ENCODE measurements at regions not wholly inside any gene's neighbourhood (a gene's known extent, or its start where the extent isn't known, plus 50 kb on each side); places are given as distances from the start of the nearest gene placed in this dataset.

- ATAC-seq (no peak), DNase-seq (no peak)
- H3K36me3 ChIP-seq = no peaks in the 10 kb centered on the region
- H3K9me3 ChIP-seq = no peaks in the 10 kb centered on the region
- H3K27me3 ChIP-seq = no peaks in the 10 kb centered on the region
- H3K27ac ChIP-seq = no peak overlapping the region
- TF ChIP-seq CTCF (IDR thresholded peaks at IDR 0.05) = no peak
- no peaks in the 10 kb centered on the region for H3K4me1 ChIP-seq
- no peak overlapping the region for H3K4me3 ChIP-seq
- intact Hi-C loops (cut with DNase I) = no loop called here
Observed at GRCh38 chr4:29560452-29560851, 1159.7 kb upstream of the PCDH7 start.

DNA sequence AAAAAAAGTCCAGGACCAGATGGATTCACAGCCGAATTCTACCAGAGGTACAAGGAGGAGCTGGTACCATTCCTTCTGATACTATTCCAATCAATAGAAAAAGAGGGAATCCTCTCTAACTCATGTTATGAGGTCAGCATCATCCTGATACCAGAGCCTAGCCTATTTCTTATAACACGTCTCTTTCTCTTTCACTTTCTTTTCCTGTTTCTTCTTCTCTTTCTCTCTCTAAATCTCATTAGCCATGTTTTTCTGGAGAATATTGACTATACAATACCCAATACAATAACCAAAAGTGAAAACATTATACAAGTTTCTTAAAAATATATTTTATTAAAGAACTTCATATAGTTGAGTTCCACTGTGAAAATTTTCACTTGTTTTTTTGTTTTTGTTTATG lies 1154.9 kb upstream of the PCDH7 start:
- ATAC-seq (no peak), DNase-seq (no peak)
- Histone ChIP-seq H3K4me1 (no peaks in the 10 kb centered on the region), H3K9me3 (no peaks in the 10 kb centered on the region), H3K27me3 (no peaks in the 10 kb centered on the region), H3K27ac (no peak overlapping the region), H3K36me3 (no peaks in the 10 kb centered on the region), H3K4me3 (no peak overlapping the region)
- no peak for TF ChIP-seq CTCF (IDR thresholded peaks at IDR 0.05)
- intact Hi-C loops (cut with DNase I) = no loop called here

- ATAC-seq (no peak), DNase-seq (no peak)
- TF ChIP-seq CTCF (IDR thresholded peaks at IDR 0.05) = no peak
- Histone ChIP-seq H3K27ac (no peak overlapping the region), H3K36me3 (no peaks in the 10 kb centered on the region), H3K9me3 (no peaks in the 10 kb centered on the region), H3K4me3 (no peak overlapping the region), H3K4me1 (no peaks in the 10 kb centered on the region), H3K27me3 (no peaks in the 10 kb centered on the region)
- intact Hi-C loops (cut with DNase I) = no loop called here
Observed at GRCh38 chr4:29566371-29566770, 1153.8 kb upstream of the PCDH7 start.

DNA sequence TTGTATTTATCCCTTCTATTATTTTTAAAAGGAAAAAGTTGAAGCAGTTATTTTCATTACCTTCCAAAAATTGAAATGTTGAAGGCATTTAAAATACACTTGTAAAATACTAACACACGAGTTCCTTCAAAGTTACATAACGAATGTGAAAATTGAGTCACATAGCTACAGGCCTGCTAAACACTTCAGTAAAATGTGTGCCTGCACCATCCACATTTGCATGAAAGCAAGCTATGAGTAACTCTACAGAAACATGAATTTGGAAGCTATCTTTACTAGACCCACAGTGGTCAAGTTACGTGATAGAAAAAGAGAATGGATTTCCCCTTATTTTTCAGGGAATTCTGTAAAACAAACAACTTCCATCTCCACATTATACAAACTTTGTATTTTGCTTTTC lies 1148.8 kb upstream of the PCDH7 start:
- no peak for TF ChIP-seq CTCF (IDR thresholded peaks at IDR 0.05)
- no peaks in the 10 kb centered on the region for H3K4me1 ChIP-seq
- H3K27ac ChIP-seq = no peak overlapping the region
- intact Hi-C loops (cut with DNase I) = no loop called here
- ATAC-seq (no peak), DNase-seq (no peak)
- H3K27me3 ChIP-seq = no peaks in the 10 kb centered on the region
- H3K4me3 ChIP-seq = no peak overlapping the region
- no peaks in the 10 kb centered on the region for H3K36me3 ChIP-seq
- H3K9me3 ChIP-seq = no peaks in the 10 kb centered on the region

DNA sequence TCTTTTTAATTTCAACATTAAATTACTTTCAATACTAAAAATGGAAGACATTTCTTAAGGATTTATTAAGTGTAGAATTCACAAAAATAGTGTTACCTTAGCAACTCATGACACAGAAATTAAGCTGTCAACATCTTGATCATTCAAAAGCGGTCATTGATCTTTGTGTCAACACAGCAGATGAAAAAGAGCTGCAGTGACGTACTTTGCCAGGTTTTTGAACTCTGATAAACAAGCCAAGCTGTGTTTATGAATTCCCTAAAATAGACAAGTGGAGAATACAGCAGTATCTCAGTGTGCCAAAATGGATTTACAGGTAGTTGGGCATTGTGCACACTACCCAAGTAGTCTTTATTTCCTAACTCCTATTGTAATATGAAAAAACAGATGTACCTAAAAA lies 1141.8 kb upstream of the PCDH7 start:
- TF ChIP-seq CTCF (IDR thresholded peaks at IDR 0.05) = no peak
- ATAC-seq = no peak

More for the DNA sequence above, 1141.8 kb upstream of the PCDH7 start:
- intact Hi-C loops (cut with DNase I) = no loop called here
- Histone ChIP-seq H3K4me1 (no peaks in the 10 kb centered on the region), H3K27me3 (no peaks in the 10 kb centered on the region), H3K4me3 (no peak overlapping the region), H3K27ac (no peak overlapping the region), H3K36me3 (no peaks in the 10 kb centered on the region), H3K9me3 (no peaks in the 10 kb centered on the region)
- no peak for DNase-seq
